IMR-90 (cell line): ENCODE measurements at regions not wholly inside any gene's neighbourhood (a gene's known extent, or its start where the extent isn't known, plus 50 kb on each side); places are given as distances from the start of the nearest gene placed in this dataset.

Experiments
- ATAC-seq: fragments of 200-7000 bp; cut with Tn5 transposase; 2 replicates; pipeline ENCODE4 v1.9.1; 2020; ENCODE audit warnings: low read depth, mild to moderate bottlenecking, moderate library complexity
- BruUV-seq: library from RNA; stranded (reverse); fragments of 400-500 nt; replicated peaks from 2 replicates; lab custom pipeline; 2021; lab: Mats Ljungman, UMichigan
- CTCF ChIA-PET: fragments of 300-600 bp; formaldehyde crosslinking; extraction: SDS; loops from one replicate; lab custom pipeline; 2021; ENCODE audit warnings: antibody characterized with exemption; lab: Yijun Ruan, JAX
- POLR2A ChIA-PET: fragments of 300-600 bp; sonication (Branson Sonifier 250); formaldehyde crosslinking; loops from one replicate; lab custom pipeline; 2022; ENCODE audit warnings: antibody characterized with exemption; ENCODE audit not compliant: unreplicated experiment; lab: Charles Lee
- DNase-seq: peaks from one replicate; pipeline ENCODE4 v3.0.0; 2013
- H2AFZ ChIP-seq: replicated peaks from 2 replicates; pipeline ENCODE3; 2013; ENCODE audit warnings: low read length, mild to moderate bottlenecking; ENCODE audit not compliant: poor library complexity
- H2AK5ac ChIP-seq: 2 replicates; pipeline ENCODE4 v1.6.1; 2013; ENCODE audit warnings: low read depth, low read length, inconsistent platforms
- H2AK9ac ChIP-seq: replicated peaks from 2 replicates; pipeline ENCODE3; 2013; ENCODE audit warnings: mild to moderate bottlenecking, low read depth, low read length, moderate library complexity; ENCODE audit not compliant: poor library complexity
- H2BK120ac ChIP-seq: 2 replicates; pipeline ENCODE4 v1.6.1; 2013; ENCODE audit warnings: low read depth, low read length, inconsistent platforms
- H2BK15ac ChIP-seq: 3 replicates; pipeline ENCODE4 v1.6.1; 2013; ENCODE audit warnings: low read depth, low read length, inconsistent platforms
- H2BK20ac ChIP-seq: 2 replicates; pipeline ENCODE4 v1.6.1; 2013; ENCODE audit warnings: low read depth, mild to moderate bottlenecking, inconsistent platforms, low read length, moderate library complexity
- H2BK5ac ChIP-seq: 2 replicates; pipeline ENCODE4 v1.6.1; 2013; ENCODE audit warnings: mild to moderate bottlenecking, low read depth, low read length, inconsistent platforms; ENCODE audit not compliant: poor library complexity, severe bottlenecking
- H3K14ac ChIP-seq: replicated peaks from 2 replicates; pipeline ENCODE4 v1.6.1; 2013; ENCODE audit warnings: low read depth, low read length, inconsistent platforms
- H3K18ac ChIP-seq: 2 replicates; pipeline ENCODE4 v1.6.1; 2013; ENCODE audit warnings: low read depth, low read length, control low read depth
- H3K23ac ChIP-seq: 2 replicates; pipeline ENCODE4 v1.6.1; 2013; ENCODE audit warnings: low read depth, low read length, inconsistent platforms
- H3K27ac ChIP-seq: 2 replicates; pipeline ENCODE4 v1.5.1; 2013; ENCODE audit warnings: mild to moderate bottlenecking, control low read depth, low read length; ENCODE audit not compliant: insufficient read depth
- H3K27me3 ChIP-seq: 2 replicates; pipeline ENCODE4 v1.6.1; 2013; ENCODE audit warnings: low read length; ENCODE audit not compliant: control insufficient read depth, insufficient read depth
- H3K36me3 ChIP-seq: 2 replicates; pipeline ENCODE4 v1.6.1; 2013; ENCODE audit warnings: low read length, mixed read lengths; ENCODE audit not compliant: control insufficient read depth, insufficient read depth
- H3K4ac ChIP-seq: 2 replicates; pipeline ENCODE4 v1.6.1; 2013; ENCODE audit warnings: low read depth, low read length, inconsistent platforms
- H3K4me1 ChIP-seq: 2 replicates; pipeline ENCODE4 v1.6.1; 2013; ENCODE audit warnings: low read length, mixed read lengths; ENCODE audit not compliant: control insufficient read depth, insufficient read depth
- H3K4me2 ChIP-seq: 2 replicates; pipeline ENCODE4 v1.6.1; 2013; ENCODE audit warnings: low read depth, mild to moderate bottlenecking, control low read depth, low read length, moderate library complexity
- H3K4me3 ChIP-seq: 2 replicates; pipeline ENCODE4 v1.5.1; 2013; ENCODE audit warnings: low read depth, mild to moderate bottlenecking, control low read depth, low read length, moderate library complexity; ENCODE audit not compliant: insufficient read depth
- H3K56ac ChIP-seq: 2 replicates; pipeline ENCODE4 v1.6.1; 2013; ENCODE audit warnings: low read length, inconsistent platforms; ENCODE audit not compliant: insufficient read depth; ENCODE audit errors: extremely low read depth
- H3K79me1 ChIP-seq, 2 experiments: 2 replicates each; pipeline ENCODE4 v1.6.1; 2013; ENCODE audit warnings: low read length in 2 of 2, inconsistent platforms in 1 of 2, low read depth in 1 of 2
- H3K9ac ChIP-seq: 2 replicates; pipeline ENCODE4 v1.6.1; 2013; ENCODE audit warnings: low read depth, low read length, control low read depth
- H3K9me1 ChIP-seq: 2 replicates; pipeline ENCODE4 v1.6.1; 2013; ENCODE audit warnings: low read length, inconsistent platforms; ENCODE audit not compliant: insufficient read depth
- H3K9me3 ChIP-seq: 2 replicates; pipeline ENCODE4 v1.6.1; 2013; ENCODE audit warnings: low read length; ENCODE audit not compliant: control insufficient read depth, insufficient read depth
- H4K20me1 ChIP-seq: 2 replicates; pipeline ENCODE4 v1.6.1; 2013; ENCODE audit warnings: low read length, inconsistent platforms; ENCODE audit not compliant: insufficient read depth
- H4K5ac ChIP-seq: 2 replicates; pipeline ENCODE4 v1.6.1; 2013; ENCODE audit warnings: mild to moderate bottlenecking, low read depth, low read length, control low read depth
- H4K8ac ChIP-seq, 2 experiments: 2 replicates each; pipeline ENCODE4 v1.6.1; 2013; ENCODE audit warnings: low read depth in 2 of 2, low read length in 2 of 2, control low read depth in 1 of 2, inconsistent platforms in 1 of 2
- H4K91ac ChIP-seq: 2 replicates; pipeline ENCODE4 v1.6.1; 2013; ENCODE audit warnings: low read depth, low read length, inconsistent platforms; ENCODE audit not compliant: insufficient read depth
- BHLHE40 ChIP-seq: fragments of 150-350 bp; IDR thresholded peaks from 2 replicates; pipeline ENCODE4 v1.6.1; 2016; ENCODE audit warnings: mild to moderate bottlenecking, low read depth, low read length
- CEBPB ChIP-seq: IDR thresholded peaks from 2 replicates; pipeline ENCODE4 v1.6.1; 2012; ENCODE audit warnings: low read depth, low read length, improper control_type of control experiment
- CHD1 ChIP-seq: IDR thresholded peaks from 2 replicates; pipeline ENCODE4 v1.6.1; 2012; ENCODE audit warnings: low read depth, low read length, improper control_type of control experiment
- CTCF ChIP-seq: conservative IDR thresholded peaks from 2 replicates; pipeline ENCODE4 v1.5.1; 2012; ENCODE audit warnings: mild to moderate bottlenecking, low read depth, low read length, improper control_type of control experiment
- ELK1 ChIP-seq: fragments of 150-350 bp; IDR thresholded peaks from 2 replicates; pipeline ENCODE4 v1.6.1; 2016; ENCODE audit warnings: low read depth, mild to moderate bottlenecking, low read length, moderate library complexity, borderline replicate concordance
- FOS ChIP-seq: fragments of 150-350 bp; IDR thresholded peaks from 2 replicates; pipeline ENCODE4 v1.6.1; 2016; ENCODE audit warnings: low read depth, low read length
- MAZ ChIP-seq: IDR thresholded peaks from 2 replicates; pipeline ENCODE4 v1.6.1; 2012; ENCODE audit warnings: low read depth, mild to moderate bottlenecking, low read length, improper control_type of control experiment, moderate library complexity, borderline replicate concordance
- MXI1 ChIP-seq: IDR thresholded peaks from 2 replicates; pipeline ENCODE4 v1.6.1; 2012; ENCODE audit warnings: low read depth, mild to moderate bottlenecking, low read length, moderate library complexity, borderline replicate concordance
- NFE2L2 ChIP-seq: fragments of 150-350 bp; IDR thresholded peaks from 2 replicates; pipeline ENCODE4 v1.6.1; 2016; ENCODE audit warnings: low read depth, mild to moderate bottlenecking, low read length
- RCOR1 ChIP-seq: IDR thresholded peaks from 2 replicates; pipeline ENCODE4 v1.6.1; 2012; ENCODE audit warnings: mild to moderate bottlenecking, low read length, improper control_type of control experiment; ENCODE audit not compliant: insufficient replicate concordance
- RFX5 ChIP-seq: IDR thresholded peaks from 2 replicates; pipeline ENCODE4 v1.8.0; 2012; ENCODE audit warnings: low read depth, mild to moderate bottlenecking, low read length, moderate library complexity
- SMC3 ChIP-seq: fragments of 150-350 bp; IDR thresholded peaks from 2 replicates; pipeline ENCODE4 v1.6.1; 2016; ENCODE audit warnings: low read depth, mild to moderate bottlenecking, antibody characterized with exemption, low read length, moderate library complexity
- USF2 ChIP-seq: fragments of 150-350 bp; IDR thresholded peaks from 2 replicates; pipeline ENCODE4 v1.6.1; 2017; ENCODE audit warnings: mild to moderate bottlenecking, antibody characterized with exemption, low read length, low read depth
- WGBS, 2 experiments: methylation state at CpG; one replicate each; pipeline versions ENCODE4 v1.1.5 to v1.1.7; 2013; ENCODE audit warnings: missing lambda C conversion rate in 2 of 2; ENCODE audit not compliant: insufficient read length in 1 of 2; ENCODE audit errors: extremely low coverage in 2 of 2; 5-methylcytosine and 5-hydroxymethylcytosine counted together
- dilution Hi-C: fragments of 300-500 bp; cut with HindIII; formaldehyde crosslinking; loops from one replicate; pipeline ENCODE4 v1.14.3; 2018; ENCODE audit warnings: low sequenced_read_pairs; ENCODE audit not compliant: unreplicated experiment
- in situ Hi-C: fragments of 300-500 bp; cut with MboI; formaldehyde crosslinking; loops from 3 replicates; pipeline ENCODE4 v1.14.3; 2019; ENCODE audit warnings: low sequenced_read_pairs, inconsistent platforms, mixed read lengths
- intact Hi-C: fragments of 100-400 bp; cut with micrococcal nuclease; formaldehyde crosslinking; loops from 2 replicates; pipeline ENCODE4 v1.10.0; 2022

GRCh38 chr1:79849388-79849787 is 842.9 kb upstream of the ADGRL4 start:
- TF ChIP-seq RFX5 (no peak), MXI1 (no peak), BHLHE40 (no peak), FOS (no peak), CTCF (no peak), CHD1 (no peak), SMC3 (no peak), CEBPB (no peak), USF2 (no peak), ELK1 (no peak), NFE2L2 (no peak), MAZ (no peak), RCOR1 (no peak)
- dilution Hi-C loops (no loop called here), in situ Hi-C loops (no loop called here)

More at GRCh38 chr1:79849388-79849787, 842.9 kb upstream of the ADGRL4 start:
- H3K9me3 ChIP-seq = no peaks in the 10 kb centered on the region
- DNase-seq = no peak
- WGBS, 2 experiments = no CpG with 5 or more reads among the region's 1 CpG
- no peak overlapping the region for H4K91ac ChIP-seq
- H4K8ac ChIP-seq = no peak overlapping the region
- H3K27me3 ChIP-seq = no peaks in the 10 kb centered on the region
- H2BK120ac ChIP-seq = no peak overlapping the region
- H2BK15ac ChIP-seq = no peak overlapping the region
- ChIA-PET CTCF (interaction anchor here (0.6 kb wide), 1 partner anchor 12 kb away, joined by 4 read pairs; no protein-coding TSS in a partner anchor), POLR2A (no interaction called here)
- H3K14ac ChIP-seq = no peak overlapping the region
- no peaks in the 10 kb centered on the region for H3K9me1 ChIP-seq
- no peak overlapping the region for H3K4me3 ChIP-seq
- no peak for ATAC-seq
- H2BK20ac ChIP-seq = no peak overlapping the region
- H3K79me1 ChIP-seq = no peaks in the 10 kb centered on the region
- no peak overlapping the region for H2AFZ ChIP-seq
- H3K56ac ChIP-seq = no peak overlapping the region
- no peak overlapping the region for H3K23ac ChIP-seq
- H3K9ac ChIP-seq = no peak overlapping the region
- no peak overlapping the region for H3K4ac ChIP-seq
- no peak overlapping the region for H3K18ac ChIP-seq
- no peak overlapping the region for H2AK9ac ChIP-seq
- H4K20me1 ChIP-seq = no peaks in the 10 kb centered on the region
- no TSS peak for BruUV-seq
- no peak overlapping the region for H2AK5ac ChIP-seq
- no peaks in the 10 kb centered on the region for H3K4me1 ChIP-seq
- H2BK5ac ChIP-seq = no peak overlapping the region
- no peak overlapping the region for H3K4me2 ChIP-seq
- intact Hi-C loops = no loop called here
- H3K27ac ChIP-seq = no peak overlapping the region
- H4K5ac ChIP-seq = no peak overlapping the region
- no peaks in the 10 kb centered on the region for H3K36me3 ChIP-seq
